HAP-1 (cell line): ENCODE measurements at regions not wholly inside any gene's neighbourhood (a gene's known extent, or its start where the extent isn't known, plus 50 kb on each side); places are given as distances from the start of the nearest gene placed in this dataset.
"Not testable (repeated sequence)": the region's sequence is repeated elsewhere in the genome, so short reads cannot be mapped to it uniquely, and the experiment has no call there.

Experiments
- DNase-seq, 2 experiments: peaks; one replicate each; pipeline ENCODE4 v3.0.0-alpha.2; 2016 to 2020; ENCODE audit warnings: low spot score in 2 of 2
- H3K27me3 ChIP-seq: fragments of 250-450 bp; sonication (Bioruptor Pico); 2 replicates; pipeline ENCODE4 v1.5.1; 2020; ENCODE audit warnings: low read depth, mild to moderate bottlenecking, moderate library complexity
- H3K36me3 ChIP-seq: fragments of 250-450 bp; sonication (Bioruptor Pico); replicated peaks from 2 replicates; pipeline ENCODE4 v1.5.1; 2020; ENCODE audit warnings: mild to moderate bottlenecking
- H3K4me1 ChIP-seq: fragments of 250-450 bp; sonication (Bioruptor Pico); 2 replicates; pipeline ENCODE4 v1.5.1; 2020; ENCODE audit warnings: mild to moderate bottlenecking
- H3K4me3 ChIP-seq: fragments of 250-450 bp; sonication (Bioruptor Pico); 2 replicates; pipeline ENCODE4 v1.5.1; 2020; ENCODE audit warnings: mild to moderate bottlenecking, moderate library complexity
- H3K9me3 ChIP-seq: fragments of 250-450 bp; sonication (Bioruptor Pico); 2 replicates; pipeline ENCODE4 v1.5.1; 2020; ENCODE audit warnings: mild to moderate bottlenecking, moderate library complexity
- in situ Hi-C: fragments of 300-500 bp; cut with MboI; formaldehyde crosslinking; loops from 3 replicates; pipeline ENCODE4 v1.14.3; 2020; ENCODE audit warnings: low sequenced_read_pairs, inconsistent platforms, mixed read lengths

- in situ Hi-C loops = no loop called here
- no peak for DNase-seq
- Histone ChIP-seq H3K27me3 (no peaks in the 10 kb centered on the region), H3K4me1 (no peaks in the 10 kb centered on the region), H3K4me3 (no peak overlapping the region), H3K9me3 (no peaks in the 10 kb centered on the region), H3K36me3 (no peaks in the 10 kb centered on the region)
Measured at GRCh38 chr14:97162621-97163020, 365.4 kb downstream of the VRK1 start.

GRCh38 chr14:97164021-97164420, 366.8 kb downstream of the VRK1 start:
- no peaks in the 10 kb centered on the region for H3K9me3 ChIP-seq
- H3K27me3 ChIP-seq = no peaks in the 10 kb centered on the region
- H3K4me3 ChIP-seq = no peak overlapping the region
- no peaks in the 10 kb centered on the region for H3K4me1 ChIP-seq
- H3K36me3 ChIP-seq = no peaks in the 10 kb centered on the region
- in situ Hi-C loops = no loop called here
- DNase-seq = no peak

- H3K4me1 ChIP-seq = no peaks in the 10 kb centered on the region
- no peak for DNase-seq
- in situ Hi-C loops = no loop called here
- H3K36me3 ChIP-seq = no peaks in the 10 kb centered on the region
- no peaks in the 10 kb centered on the region for H3K27me3 ChIP-seq
- H3K4me3 ChIP-seq = no peak overlapping the region
- no peaks in the 10 kb centered on the region for H3K9me3 ChIP-seq
Measured at GRCh38 chr14:97166497-97166896, 369.3 kb downstream of the VRK1 start.

GRCh38 chr14:97167577-97167976, 370.4 kb downstream of the VRK1 start:
- H3K9me3 ChIP-seq, H3K4me3 ChIP-seq, H3K36me3 ChIP-seq, DNase-seq, in situ Hi-C loops, H3K27me3 ChIP-seq, H3K4me1 ChIP-seq: not testable (repeated sequence)

- no peaks in the 10 kb centered on the region for H3K4me1 ChIP-seq
- in situ Hi-C loops = no loop called here
- no peaks in the 10 kb centered on the region for H3K9me3 ChIP-seq
- no peaks in the 10 kb centered on the region for H3K36me3 ChIP-seq
- DNase-seq = no peak
- no peaks in the 10 kb centered on the region for H3K27me3 ChIP-seq
- no peak overlapping the region for H3K4me3 ChIP-seq
Measured at GRCh38 chr14:97172644-97173043, 375.5 kb downstream of the VRK1 start.

GRCh38 chr14:97177016-97177415, 379.8 kb downstream of the VRK1 start:
- DNase-seq = peak; percentile 11 to 43
- H3K4me1 ChIP-seq = no peaks in the 10 kb centered on the region

GRCh38 chr14:97177635-97178034, 380.5 kb downstream of the VRK1 start:
- H3K9me3 ChIP-seq = no peaks in the 10 kb centered on the region
- H3K36me3 ChIP-seq = no peaks in the 10 kb centered on the region
- in situ Hi-C loops = no loop called here
- no peak for DNase-seq
- H3K27me3 ChIP-seq = no peaks in the 10 kb centered on the region
- H3K4me1 ChIP-seq = no peaks in the 10 kb centered on the region
- H3K4me3 ChIP-seq = no peak overlapping the region

More at GRCh38 chr14:97177016-97177415, 379.8 kb downstream of the VRK1 start:
- Histone ChIP-seq H3K36me3 (no peaks in the 10 kb centered on the region), H3K27me3 (no peaks in the 10 kb centered on the region), H3K9me3 (no peaks in the 10 kb centered on the region), H3K4me3 (no peak overlapping the region)
- in situ Hi-C loops = no loop called here

- no peaks in the 10 kb centered on the region for H3K4me1 ChIP-seq
- no peaks in the 10 kb centered on the region for H3K27me3 ChIP-seq
- H3K9me3 ChIP-seq = no peaks in the 10 kb centered on the region
- in situ Hi-C loops = no loop called here
- no peak overlapping the region for H3K4me3 ChIP-seq
- DNase-seq = no peak
- no peaks in the 10 kb centered on the region for H3K36me3 ChIP-seq
Measured at GRCh38 chr14:97178781-97179180, 381.6 kb downstream of the VRK1 start.

- Histone ChIP-seq H3K27me3 (no peaks in the 10 kb centered on the region), H3K4me3 (no peak overlapping the region), H3K9me3 (no peaks in the 10 kb centered on the region), H3K4me1 (no peaks in the 10 kb centered on the region), H3K36me3 (no peaks in the 10 kb centered on the region)
- in situ Hi-C loops = no loop called here
- DNase-seq = no peak
Measured at GRCh38 chr14:97179573-97179972, 382.4 kb downstream of the VRK1 start.

- H3K27me3 ChIP-seq = no peaks in the 10 kb centered on the region
- no peak overlapping the region for H3K4me3 ChIP-seq
- no peaks in the 10 kb centered on the region for H3K36me3 ChIP-seq
- H3K9me3 ChIP-seq = no peaks in the 10 kb centered on the region
- H3K4me1 ChIP-seq = no peaks in the 10 kb centered on the region
- in situ Hi-C loops = no loop called here
- no peak for DNase-seq
Measured at GRCh38 chr14:97180304-97181200, 383.4 kb downstream of the VRK1 start.

- H3K36me3 ChIP-seq = no peaks in the 10 kb centered on the region
- H3K4me3 ChIP-seq = no peak overlapping the region
- no peaks in the 10 kb centered on the region for H3K4me1 ChIP-seq
- no peaks in the 10 kb centered on the region for H3K27me3 ChIP-seq
- no peak for DNase-seq
- H3K9me3 ChIP-seq = no peaks in the 10 kb centered on the region
- in situ Hi-C loops = no loop called here
Measured at GRCh38 chr14:97185186-97185585, 388.0 kb downstream of the VRK1 start.

- Histone ChIP-seq H3K9me3 (no peaks in the 10 kb centered on the region), H3K27me3 (no peaks in the 10 kb centered on the region), H3K4me1 (no peaks in the 10 kb centered on the region), H3K4me3 (no peak overlapping the region), H3K36me3 (no peaks in the 10 kb centered on the region)
- in situ Hi-C loops = no loop called here
- DNase-seq = no peak
Measured at GRCh38 chr14:97187916-97188315, 390.7 kb downstream of the VRK1 start.

GRCh38 chr14:97196336-97196735, 399.2 kb downstream of the VRK1 start:
- Histone ChIP-seq H3K4me3 (no peak overlapping the region), H3K4me1 (no peaks in the 10 kb centered on the region), H3K36me3 (no peaks in the 10 kb centered on the region), H3K27me3 (no peaks in the 10 kb centered on the region), H3K9me3 (no peaks in the 10 kb centered on the region)
- no peak for DNase-seq
- in situ Hi-C loops = no loop called here

- no peak for DNase-seq
- H3K27me3 ChIP-seq = no peaks in the 10 kb centered on the region
- no peaks in the 10 kb centered on the region for H3K36me3 ChIP-seq
- in situ Hi-C loops = no loop called here
- H3K4me1 ChIP-seq = no peaks in the 10 kb centered on the region
- no peaks in the 10 kb centered on the region for H3K9me3 ChIP-seq
- no peak overlapping the region for H3K4me3 ChIP-seq
Measured at GRCh38 chr14:97198813-97199212, 401.6 kb downstream of the VRK1 start.

- H3K9me3 ChIP-seq = no peaks in the 10 kb centered on the region
- H3K27me3 ChIP-seq = no peaks in the 10 kb centered on the region
- no peak for DNase-seq
- in situ Hi-C loops = no loop called here
- no peak overlapping the region for H3K4me3 ChIP-seq
- H3K36me3 ChIP-seq = no peaks in the 10 kb centered on the region
- no peaks in the 10 kb centered on the region for H3K4me1 ChIP-seq
Measured at GRCh38 chr14:97200245-97200644, 403.1 kb downstream of the VRK1 start.
